ENCODE measurements at regions not wholly inside any gene's neighbourhood (a gene's known extent, or its start where the extent isn't known, plus 50 kb on each side); places are given as distances from the start of the nearest gene placed in this dataset.

DNA sequence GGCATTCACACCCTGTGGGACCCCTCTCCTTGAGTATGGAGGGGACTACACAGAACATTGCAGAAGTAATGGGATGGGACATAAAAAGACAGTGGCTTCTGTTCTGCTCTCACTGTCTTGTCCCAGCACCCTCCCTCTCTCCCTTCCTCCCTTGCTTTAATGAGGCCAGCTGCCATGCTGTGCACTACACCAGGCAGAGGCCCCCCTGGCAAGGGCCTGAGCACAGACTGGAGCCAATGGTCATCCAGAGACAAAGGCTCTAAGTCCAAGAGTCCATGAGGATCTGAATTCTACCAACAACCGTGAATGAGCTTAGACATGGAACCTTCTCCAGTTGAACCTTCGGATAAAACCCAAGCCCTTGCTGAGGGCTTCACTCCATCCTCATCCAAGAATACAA lies 263.0 kb downstream of the NDUFA10 start:
- no peak for DNase-seq (ENCODE audit: low read depth in 1 of 2, low spot score in 1 of 2)
- Histone ChIP-seq H3K27ac (replicated peaks) (no peak overlapping the region), H3K4me3 (replicated peaks; ENCODE audit: insufficient read depth, low read length) (no peak overlapping the region), H3K27me3 (ENCODE audit: insufficient read depth, poor library complexity, severe bottlenecking) (no peaks in the 10 kb centered on the region)
- no peak for TF ChIP-seq POLR2AphosphoS5 (IDR thresholded peaks at IDR 0.05; ENCODE audit: low read depth)
- TF ChIP-seq, protein P1, sequence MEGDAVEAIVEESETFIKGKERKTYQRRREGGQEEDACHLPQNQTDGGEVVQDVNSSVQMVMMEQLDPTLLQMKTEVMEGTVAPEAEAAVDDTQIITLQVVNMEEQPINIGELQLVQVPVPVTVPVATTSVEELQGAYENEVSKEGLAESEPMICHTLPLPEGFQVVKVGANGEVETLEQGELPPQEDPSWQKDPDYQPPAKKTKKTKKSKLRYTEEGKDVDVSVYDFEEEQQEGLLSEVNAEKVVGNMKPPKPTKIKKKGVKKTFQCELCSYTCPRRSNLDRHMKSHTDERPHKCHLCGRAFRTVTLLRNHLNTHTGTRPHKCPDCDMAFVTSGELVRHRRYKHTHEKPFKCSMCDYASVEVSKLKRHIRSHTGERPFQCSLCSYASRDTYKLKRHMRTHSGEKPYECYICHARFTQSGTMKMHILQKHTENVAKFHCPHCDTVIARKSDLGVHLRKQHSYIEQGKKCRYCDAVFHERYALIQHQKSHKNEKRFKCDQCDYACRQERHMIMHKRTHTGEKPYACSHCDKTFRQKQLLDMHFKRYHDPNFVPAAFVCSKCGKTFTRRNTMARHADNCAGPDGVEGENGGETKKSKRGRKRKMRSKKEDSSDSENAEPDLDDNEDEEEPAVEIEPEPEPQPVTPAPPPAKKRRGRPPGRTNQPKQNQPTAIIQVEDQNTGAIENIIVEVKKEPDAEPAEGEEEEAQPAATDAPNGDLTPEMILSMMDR (IDR thresholded peaks at IDR 0.05; ENCODE audit: insufficient read depth, low read length): no peak
- TF ChIP-seq SPI1 (IDR thresholded peaks at IDR 0.05; ENCODE audit: borderline replicate concordance, low read depth): no peak
- TF ChIP-seq, protein P2, sequence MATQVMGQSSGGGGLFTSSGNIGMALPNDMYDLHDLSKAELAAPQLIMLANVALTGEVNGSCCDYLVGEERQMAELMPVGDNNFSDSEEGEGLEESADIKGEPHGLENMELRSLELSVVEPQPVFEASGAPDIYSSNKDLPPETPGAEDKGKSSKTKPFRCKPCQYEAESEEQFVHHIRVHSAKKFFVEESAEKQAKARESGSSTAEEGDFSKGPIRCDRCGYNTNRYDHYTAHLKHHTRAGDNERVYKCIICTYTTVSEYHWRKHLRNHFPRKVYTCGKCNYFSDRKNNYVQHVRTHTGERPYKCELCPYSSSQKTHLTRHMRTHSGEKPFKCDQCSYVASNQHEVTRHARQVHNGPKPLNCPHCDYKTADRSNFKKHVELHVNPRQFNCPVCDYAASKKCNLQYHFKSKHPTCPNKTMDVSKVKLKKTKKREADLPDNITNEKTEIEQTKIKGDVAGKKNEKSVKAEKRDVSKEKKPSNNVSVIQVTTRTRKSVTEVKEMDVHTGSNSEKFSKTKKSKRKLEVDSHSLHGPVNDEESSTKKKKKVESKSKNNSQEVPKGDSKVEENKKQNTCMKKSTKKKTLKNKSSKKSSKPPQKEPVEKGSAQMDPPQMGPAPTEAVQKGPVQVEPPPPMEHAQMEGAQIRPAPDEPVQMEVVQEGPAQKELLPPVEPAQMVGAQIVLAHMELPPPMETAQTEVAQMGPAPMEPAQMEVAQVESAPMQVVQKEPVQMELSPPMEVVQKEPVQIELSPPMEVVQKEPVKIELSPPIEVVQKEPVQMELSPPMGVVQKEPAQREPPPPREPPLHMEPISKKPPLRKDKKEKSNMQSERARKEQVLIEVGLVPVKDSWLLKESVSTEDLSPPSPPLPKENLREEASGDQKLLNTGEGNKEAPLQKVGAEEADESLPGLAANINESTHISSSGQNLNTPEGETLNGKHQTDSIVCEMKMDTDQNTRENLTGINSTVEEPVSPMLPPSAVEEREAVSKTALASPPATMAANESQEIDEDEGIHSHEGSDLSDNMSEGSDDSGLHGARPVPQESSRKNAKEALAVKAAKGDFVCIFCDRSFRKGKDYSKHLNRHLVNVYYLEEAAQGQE (IDR thresholded peaks at IDR 0.05; ENCODE audit: insufficient replicate concordance, low read depth): no peak
- no peak for TF ChIP-seq GABPA (IDR thresholded peaks at IDR 0.05; ENCODE audit: low read depth)

DNA sequence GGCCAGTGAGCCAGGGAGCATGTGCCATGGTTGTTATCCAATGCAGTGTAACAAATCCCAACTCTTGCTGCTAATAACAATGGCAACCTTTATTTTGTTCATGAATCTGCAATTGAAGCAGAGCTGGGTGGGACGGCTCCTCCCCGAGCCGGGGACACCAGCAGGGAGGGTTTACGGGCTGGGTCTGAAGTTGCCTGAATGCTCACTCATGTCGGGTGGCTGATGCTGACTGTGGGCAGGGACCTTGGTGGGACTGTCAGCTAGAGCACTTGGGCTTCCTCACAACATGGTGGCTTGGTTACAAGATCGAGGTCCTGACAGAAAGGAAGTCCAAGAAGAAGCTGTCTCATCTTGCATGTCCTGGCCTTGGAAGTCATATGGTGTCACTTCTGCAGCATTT lies 264.5 kb downstream of the NDUFA10 start:
- no peak for DNase-seq (ENCODE audit: low read depth in 1 of 2, low spot score in 1 of 2)
- no peak overlapping the region for H3K4me3 ChIP-seq (replicated peaks; ENCODE audit: insufficient read depth, low read length)
- no peaks in the 10 kb centered on the region for H3K27me3 ChIP-seq (ENCODE audit: insufficient read depth, poor library complexity, severe bottlenecking)
- H3K27ac ChIP-seq (replicated peaks): no peak overlapping the region
- TF ChIP-seq SPI1 (IDR thresholded peaks at IDR 0.05; ENCODE audit: borderline replicate concordance, low read depth): no peak
- TF ChIP-seq, protein P2 (IDR thresholded peaks at IDR 0.05; ENCODE audit: insufficient replicate concordance, low read depth): no peak
- TF ChIP-seq, protein P1 (IDR thresholded peaks at IDR 0.05; ENCODE audit: insufficient read depth, low read length): no peak
- TF ChIP-seq GABPA (IDR thresholded peaks at IDR 0.05; ENCODE audit: low read depth): no peak
- no peak for TF ChIP-seq POLR2AphosphoS5 (IDR thresholded peaks at IDR 0.05; ENCODE audit: low read depth)

- DNase-seq (ENCODE audit: low read depth in 1 of 2, low spot score in 1 of 2): no peak
- H3K27me3 ChIP-seq (ENCODE audit: insufficient read depth, poor library complexity, severe bottlenecking): no peaks in the 10 kb centered on the region
- no peak overlapping the region for H3K27ac ChIP-seq (replicated peaks)
- no peak for TF ChIP-seq POLR2AphosphoS5 (IDR thresholded peaks at IDR 0.05; ENCODE audit: low read depth)
- TF ChIP-seq GABPA (IDR thresholded peaks at IDR 0.05; ENCODE audit: low read depth): no peak
- TF ChIP-seq, protein P1 (IDR thresholded peaks at IDR 0.05; ENCODE audit: insufficient read depth, low read length): no peak
- TF ChIP-seq, protein P2 (IDR thresholded peaks at IDR 0.05; ENCODE audit: insufficient replicate concordance, low read depth): no peak
- no peak for TF ChIP-seq SPI1 (IDR thresholded peaks at IDR 0.05; ENCODE audit: borderline replicate concordance, low read depth)
- H3K4me3 ChIP-seq (replicated peaks; ENCODE audit: insufficient read depth, low read length): no peak overlapping the region
Observed at GRCh38 chr2:239758279-239758877, 266.8 kb downstream of the NDUFA10 start.
